Neural cell (in vitro differentiated cells): ENCODE measurements at regions not wholly inside any gene's neighbourhood (a gene's known extent, or its start where the extent isn't known, plus 50 kb on each side); places are given as distances from the start of the nearest gene placed in this dataset.

Experiments
- H2AFZ ChIP-seq: fragments of 200-600, 300-800 bp; sonication (generic), shearing (Covaris generic); 2 replicates; pipeline ENCODE4 v1.6.0; 2014; ENCODE audit warnings: low read depth, mild to moderate bottlenecking, antibody characterized with exemption, low read length, moderate library complexity
- H3F3A ChIP-seq: fragments of 200-600 bp; shearing (Covaris generic); 2 replicates; pipeline ENCODE4 v1.6.1; 2016; ENCODE audit warnings: mild to moderate bottlenecking, moderate library complexity, mixed read lengths, antibody characterized with exemption, low read length; ENCODE audit not compliant: insufficient read depth, poor library complexity, severe bottlenecking
- H3K27ac ChIP-seq: fragments of 200-600, 300-800 bp; sonication (generic), shearing (Covaris generic); 2 replicates; pipeline ENCODE4 v1.5.1; 2014; ENCODE audit warnings: mild to moderate bottlenecking, low read length, moderate library complexity
- H3K27me3 ChIP-seq: fragments of 300-800, 200-600 bp; sonication (generic), shearing (Covaris generic); 2 replicates; pipeline ENCODE4 v1.6.0; 2014; ENCODE audit warnings: mild to moderate bottlenecking, low read depth, low read length, moderate library complexity; ENCODE audit not compliant: insufficient read depth
- H3K36me3 ChIP-seq: fragments of 300-800, 200-600 bp; sonication (generic), shearing (Covaris generic); 2 replicates; pipeline ENCODE4 v1.5.1; 2014; ENCODE audit warnings: mild to moderate bottlenecking, antibody characterized with exemption, low read length, moderate library complexity; ENCODE audit not compliant: insufficient read depth
- H3K4me2 ChIP-seq: fragments of 300-800, 200-600 bp; sonication (generic), shearing (Covaris generic); 2 replicates; pipeline ENCODE4 v1.6.0; 2014; ENCODE audit warnings: mild to moderate bottlenecking, low read length
- H3K4me3 ChIP-seq: fragments of 300-800, 200-600 bp; sonication (generic), shearing (Covaris generic); 2 replicates; pipeline ENCODE4 v1.5.1; 2014; ENCODE audit warnings: mild to moderate bottlenecking, low read length, moderate library complexity
- H3K79me2 ChIP-seq: fragments of 200-600 bp; shearing (Covaris generic); replicated peaks from 2 replicates; pipeline ENCODE4 v1.6.0; 2014; ENCODE audit warnings: mild to moderate bottlenecking, low read length, moderate library complexity; ENCODE audit not compliant: insufficient read depth
- H3K9ac ChIP-seq: fragments of 300-800, 200-600 bp; sonication (generic), shearing (Covaris generic); 2 replicates; pipeline ENCODE4 v1.6.1; 2016; ENCODE audit warnings: mild to moderate bottlenecking, low read length, mixed read lengths
- H3K9me2 ChIP-seq: fragments of 200-600 bp; shearing (Covaris generic); 2 replicates; pipeline ENCODE4 v1.6.1; 2016; ENCODE audit warnings: mild to moderate bottlenecking, low read length, mixed read lengths; ENCODE audit not compliant: insufficient read depth
- H3K9me3 ChIP-seq: fragments of 200-600, 300-800 bp; sonication (generic), shearing (Covaris generic); 2 replicates; pipeline ENCODE4 v1.6.1; 2016; ENCODE audit warnings: mild to moderate bottlenecking, mixed run types, low read length, moderate library complexity, mixed read lengths
- H4K20me1 ChIP-seq: fragments of 200-600 bp; shearing (Covaris generic); 2 replicates; pipeline ENCODE4 v1.6.1; 2016; ENCODE audit warnings: mild to moderate bottlenecking, mixed run types; ENCODE audit not compliant: insufficient read depth
- EP300 ChIP-seq: fragments of 450-650 bp; conservative IDR thresholded peaks from 2 replicates; pipeline ENCODE4 v1.6.1; 2014; ENCODE audit warnings: antibody characterized with exemption, mild to moderate bottlenecking, moderate library complexity; ENCODE audit not compliant: poor library complexity, severe bottlenecking
- EZH2 ChIP-seq: fragments of 200-600, 300-800 bp; shearing (Covaris generic), sonication (generic); IDR thresholded peaks from 2 replicates; pipeline ENCODE4 v1.6.1; 2014; ENCODE audit warnings: antibody characterized with exemption, low read length, borderline replicate concordance, mild to moderate bottlenecking; ENCODE audit not compliant: insufficient read depth, poor library complexity, severe bottlenecking
- POLR2AphosphoS5 ChIP-seq: IDR thresholded peaks from 2 replicates; pipeline ENCODE4 v1.6.1; 2012
- RAD21 ChIP-seq: fragments of 450-650 bp; conservative IDR thresholded peaks from 2 replicates; pipeline ENCODE4 v1.6.1; 2014; ENCODE audit warnings: antibody characterized with exemption, mild to moderate bottlenecking, moderate library complexity
- TAF1 ChIP-seq: IDR thresholded peaks from 2 replicates; pipeline ENCODE4 v1.6.1; 2012; ENCODE audit warnings: low read depth
- TF ChIP-seq, protein P1 (sequence below): fragments of 450-650 bp; IDR thresholded peaks from 2 replicates; pipeline ENCODE4 v1.5.1; 2014; ENCODE audit warnings: antibody characterized with exemption, mild to moderate bottlenecking, moderate library complexity; ENCODE audit not compliant: poor library complexity, severe bottlenecking
- TF ChIP-seq, protein P2 (sequence below): IDR thresholded peaks from 2 replicates; pipeline ENCODE4 v1.6.1; 2012; ENCODE audit warnings: borderline replicate concordance

DNA sequence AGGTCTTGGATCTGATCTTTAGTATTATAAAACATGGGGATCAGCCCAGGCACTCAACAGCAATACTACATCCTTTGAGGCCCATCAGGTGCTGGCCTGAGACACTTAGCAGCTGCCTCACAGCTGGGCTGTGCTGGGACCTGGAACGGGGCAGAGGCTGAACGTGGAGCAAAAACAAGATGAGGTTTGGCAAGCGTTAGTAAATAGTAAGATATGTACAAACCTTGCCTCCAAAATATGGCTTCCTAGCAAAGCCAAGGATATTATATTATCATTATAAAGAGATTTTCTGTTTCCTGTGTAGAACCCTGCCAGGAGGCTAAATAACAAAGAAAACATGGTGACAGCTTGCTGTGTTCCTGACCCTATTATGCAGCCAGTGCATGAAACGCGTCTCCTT, 60.0 kb upstream of the SPON1 start:
- Histone ChIP-seq H3K9me2 (no peaks in the 10 kb centered on the region), H3K4me3 (no peak overlapping the region), H3K27ac (no peak overlapping the region), H4K20me1 (no peaks in the 10 kb centered on the region), H3K27me3 (no peaks in the 10 kb centered on the region), H3K9ac (no peak overlapping the region), H2AFZ (no peak overlapping the region), H3K9me3 (no peaks in the 10 kb centered on the region), H3K4me2 (no peak overlapping the region), H3F3A (no peaks in the 10 kb centered on the region), H3K36me3 (no peaks in the 10 kb centered on the region), H3K79me2 (no peaks in the 10 kb centered on the region)
- TF ChIP-seq TAF1 (no peak), RAD21 (no peak), EP300 (no peak), EZH2 (no peak)
- TF ChIP-seq, protein P1, sequence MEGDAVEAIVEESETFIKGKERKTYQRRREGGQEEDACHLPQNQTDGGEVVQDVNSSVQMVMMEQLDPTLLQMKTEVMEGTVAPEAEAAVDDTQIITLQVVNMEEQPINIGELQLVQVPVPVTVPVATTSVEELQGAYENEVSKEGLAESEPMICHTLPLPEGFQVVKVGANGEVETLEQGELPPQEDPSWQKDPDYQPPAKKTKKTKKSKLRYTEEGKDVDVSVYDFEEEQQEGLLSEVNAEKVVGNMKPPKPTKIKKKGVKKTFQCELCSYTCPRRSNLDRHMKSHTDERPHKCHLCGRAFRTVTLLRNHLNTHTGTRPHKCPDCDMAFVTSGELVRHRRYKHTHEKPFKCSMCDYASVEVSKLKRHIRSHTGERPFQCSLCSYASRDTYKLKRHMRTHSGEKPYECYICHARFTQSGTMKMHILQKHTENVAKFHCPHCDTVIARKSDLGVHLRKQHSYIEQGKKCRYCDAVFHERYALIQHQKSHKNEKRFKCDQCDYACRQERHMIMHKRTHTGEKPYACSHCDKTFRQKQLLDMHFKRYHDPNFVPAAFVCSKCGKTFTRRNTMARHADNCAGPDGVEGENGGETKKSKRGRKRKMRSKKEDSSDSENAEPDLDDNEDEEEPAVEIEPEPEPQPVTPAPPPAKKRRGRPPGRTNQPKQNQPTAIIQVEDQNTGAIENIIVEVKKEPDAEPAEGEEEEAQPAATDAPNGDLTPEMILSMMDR = no peak
- TF ChIP-seq, protein P2, sequence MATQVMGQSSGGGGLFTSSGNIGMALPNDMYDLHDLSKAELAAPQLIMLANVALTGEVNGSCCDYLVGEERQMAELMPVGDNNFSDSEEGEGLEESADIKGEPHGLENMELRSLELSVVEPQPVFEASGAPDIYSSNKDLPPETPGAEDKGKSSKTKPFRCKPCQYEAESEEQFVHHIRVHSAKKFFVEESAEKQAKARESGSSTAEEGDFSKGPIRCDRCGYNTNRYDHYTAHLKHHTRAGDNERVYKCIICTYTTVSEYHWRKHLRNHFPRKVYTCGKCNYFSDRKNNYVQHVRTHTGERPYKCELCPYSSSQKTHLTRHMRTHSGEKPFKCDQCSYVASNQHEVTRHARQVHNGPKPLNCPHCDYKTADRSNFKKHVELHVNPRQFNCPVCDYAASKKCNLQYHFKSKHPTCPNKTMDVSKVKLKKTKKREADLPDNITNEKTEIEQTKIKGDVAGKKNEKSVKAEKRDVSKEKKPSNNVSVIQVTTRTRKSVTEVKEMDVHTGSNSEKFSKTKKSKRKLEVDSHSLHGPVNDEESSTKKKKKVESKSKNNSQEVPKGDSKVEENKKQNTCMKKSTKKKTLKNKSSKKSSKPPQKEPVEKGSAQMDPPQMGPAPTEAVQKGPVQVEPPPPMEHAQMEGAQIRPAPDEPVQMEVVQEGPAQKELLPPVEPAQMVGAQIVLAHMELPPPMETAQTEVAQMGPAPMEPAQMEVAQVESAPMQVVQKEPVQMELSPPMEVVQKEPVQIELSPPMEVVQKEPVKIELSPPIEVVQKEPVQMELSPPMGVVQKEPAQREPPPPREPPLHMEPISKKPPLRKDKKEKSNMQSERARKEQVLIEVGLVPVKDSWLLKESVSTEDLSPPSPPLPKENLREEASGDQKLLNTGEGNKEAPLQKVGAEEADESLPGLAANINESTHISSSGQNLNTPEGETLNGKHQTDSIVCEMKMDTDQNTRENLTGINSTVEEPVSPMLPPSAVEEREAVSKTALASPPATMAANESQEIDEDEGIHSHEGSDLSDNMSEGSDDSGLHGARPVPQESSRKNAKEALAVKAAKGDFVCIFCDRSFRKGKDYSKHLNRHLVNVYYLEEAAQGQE = no peak

DNA sequence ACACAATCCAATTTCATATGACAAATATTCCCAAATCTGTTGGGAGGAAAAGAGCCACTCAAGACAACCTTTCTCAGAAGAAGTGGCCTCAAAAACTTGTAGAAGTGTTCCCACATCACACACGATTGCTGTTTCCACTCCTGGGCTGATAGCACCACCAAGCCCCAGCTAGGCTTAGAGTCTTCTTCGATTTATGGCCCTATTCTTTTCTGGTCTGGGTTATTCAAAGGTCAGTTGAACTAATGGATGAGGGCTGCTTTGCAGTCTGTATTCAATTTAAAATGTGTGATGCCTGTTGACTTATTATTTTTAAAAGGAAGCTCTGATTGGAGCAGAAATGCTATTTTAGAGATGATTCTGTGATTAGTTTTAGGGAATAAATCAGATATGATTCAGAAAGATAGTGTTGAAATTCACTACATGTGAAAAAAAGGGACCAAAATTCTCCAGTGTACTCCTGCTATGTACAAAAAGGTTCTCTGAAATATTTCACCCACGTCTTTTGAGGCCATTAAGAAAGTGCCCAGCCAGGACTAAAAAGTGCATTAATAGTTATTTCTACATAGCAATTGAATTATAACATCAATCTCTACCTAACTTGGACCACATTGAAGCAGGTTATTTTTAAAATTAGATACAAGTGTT, 57.3 kb upstream of the SPON1 start:
- Histone ChIP-seq H3K27me3 (no peaks in the 10 kb centered on the region), H3K4me2 (no peak overlapping the region), H4K20me1 (no peaks in the 10 kb centered on the region), H3K9me2 (no peaks in the 10 kb centered on the region), H3K9ac (no peak overlapping the region), H3F3A (no peaks in the 10 kb centered on the region), H3K4me3 (no peak overlapping the region), H3K27ac (no peak overlapping the region), H3K36me3 (no peaks in the 10 kb centered on the region), H3K9me3 (no peaks in the 10 kb centered on the region), H2AFZ (no peak overlapping the region), H3K79me2 (no peaks in the 10 kb centered on the region)
- no peak for TF ChIP-seq TAF1
- TF ChIP-seq, protein P1 = no peak
- no peak for TF ChIP-seq EZH2
- no peak for TF ChIP-seq EP300
- no peak for TF ChIP-seq POLR2AphosphoS5
- TF ChIP-seq, protein P2 = no peak
